ENCODE measurements at regions not wholly inside any gene's neighbourhood (a gene's known extent, or its start where the extent isn't known, plus 50 kb on each side); places are given as distances from the start of the nearest gene placed in this dataset.

GRCh38 chr17:36731811-36732210 lies 130.4 kb downstream of the MRM1 start:
- H3K4me3 ChIP-seq (ENCODE audit: low read length): no peak overlapping the region
- H3K79me2 ChIP-seq (ENCODE audit: control insufficient read depth, low read length): no peaks in the 10 kb centered on the region
- peaks cover 7% of the 10 kb centered on the region for H3K4me1 ChIP-seq (ENCODE audit: control insufficient read depth, low read length)
- H3K27me3 ChIP-seq (ENCODE audit: control insufficient read depth, low read length): peaks cover 24% of the 10 kb centered on the region
- no peak for TF ChIP-seq EZH2phosphoT487 (IDR thresholded peaks at IDR 0.05; ENCODE audit: borderline replicate concordance, low read length)
- TF ChIP-seq, protein P1, sequence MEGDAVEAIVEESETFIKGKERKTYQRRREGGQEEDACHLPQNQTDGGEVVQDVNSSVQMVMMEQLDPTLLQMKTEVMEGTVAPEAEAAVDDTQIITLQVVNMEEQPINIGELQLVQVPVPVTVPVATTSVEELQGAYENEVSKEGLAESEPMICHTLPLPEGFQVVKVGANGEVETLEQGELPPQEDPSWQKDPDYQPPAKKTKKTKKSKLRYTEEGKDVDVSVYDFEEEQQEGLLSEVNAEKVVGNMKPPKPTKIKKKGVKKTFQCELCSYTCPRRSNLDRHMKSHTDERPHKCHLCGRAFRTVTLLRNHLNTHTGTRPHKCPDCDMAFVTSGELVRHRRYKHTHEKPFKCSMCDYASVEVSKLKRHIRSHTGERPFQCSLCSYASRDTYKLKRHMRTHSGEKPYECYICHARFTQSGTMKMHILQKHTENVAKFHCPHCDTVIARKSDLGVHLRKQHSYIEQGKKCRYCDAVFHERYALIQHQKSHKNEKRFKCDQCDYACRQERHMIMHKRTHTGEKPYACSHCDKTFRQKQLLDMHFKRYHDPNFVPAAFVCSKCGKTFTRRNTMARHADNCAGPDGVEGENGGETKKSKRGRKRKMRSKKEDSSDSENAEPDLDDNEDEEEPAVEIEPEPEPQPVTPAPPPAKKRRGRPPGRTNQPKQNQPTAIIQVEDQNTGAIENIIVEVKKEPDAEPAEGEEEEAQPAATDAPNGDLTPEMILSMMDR (IDR thresholded peaks at IDR 0.05; ENCODE audit: low read depth, low read length, poor library complexity, severe bottlenecking): no peak
- no peaks in the 10 kb centered on the region for H3F3A ChIP-seq (ENCODE audit: control insufficient read depth, insufficient read depth)
- H3K27ac ChIP-seq (ENCODE audit: low read depth, low read length): no peak overlapping the region
- H3K36me3 ChIP-seq (ENCODE audit: control insufficient read depth, low read length): no peaks in the 10 kb centered on the region
- H3K9me3 ChIP-seq (ENCODE audit: control insufficient read depth, insufficient read depth, low read length): no peaks in the 10 kb centered on the region
- no peaks in the 10 kb centered on the region for H4K20me1 ChIP-seq (ENCODE audit: control insufficient read depth, insufficient read depth, low read depth, low read length)
- no peak overlapping the region for H3K4me2 ChIP-seq (ENCODE audit: low read length)
- H3K9me2 ChIP-seq (replicated peaks; ENCODE audit: control insufficient read depth, low read length): no peaks in the 10 kb centered on the region

GRCh38 chr17:36732351-36732750 lies 131.0 kb downstream of the MRM1 start:
- peaks cover 7% of the 10 kb centered on the region for H3K4me1 ChIP-seq (ENCODE audit: control insufficient read depth, low read length)
- no peaks in the 10 kb centered on the region for H4K20me1 ChIP-seq (ENCODE audit: control insufficient read depth, insufficient read depth, low read depth, low read length)
- peaks cover 21% of the 10 kb centered on the region for H3K27me3 ChIP-seq (ENCODE audit: control insufficient read depth, low read length)
- H3K9me2 ChIP-seq (replicated peaks; ENCODE audit: control insufficient read depth, low read length): no peaks in the 10 kb centered on the region
- no peak overlapping the region for H3K27ac ChIP-seq (ENCODE audit: low read depth, low read length)
- TF ChIP-seq EZH2phosphoT487 (IDR thresholded peaks at IDR 0.05; ENCODE audit: borderline replicate concordance, low read length): no peak
- TF ChIP-seq, protein P1 (IDR thresholded peaks at IDR 0.05; ENCODE audit: low read depth, low read length, poor library complexity, severe bottlenecking): no peak
- H3K4me2 ChIP-seq (ENCODE audit: low read length): no peak overlapping the region
- H3K4me3 ChIP-seq (ENCODE audit: low read length): no peak overlapping the region
- no peaks in the 10 kb centered on the region for H3F3A ChIP-seq (ENCODE audit: control insufficient read depth, insufficient read depth)
- no peaks in the 10 kb centered on the region for H3K36me3 ChIP-seq (ENCODE audit: control insufficient read depth, low read length)
- no peaks in the 10 kb centered on the region for H3K9me3 ChIP-seq (ENCODE audit: control insufficient read depth, insufficient read depth, low read length)
- no peaks in the 10 kb centered on the region for H3K79me2 ChIP-seq (ENCODE audit: control insufficient read depth, low read length)

DNA sequence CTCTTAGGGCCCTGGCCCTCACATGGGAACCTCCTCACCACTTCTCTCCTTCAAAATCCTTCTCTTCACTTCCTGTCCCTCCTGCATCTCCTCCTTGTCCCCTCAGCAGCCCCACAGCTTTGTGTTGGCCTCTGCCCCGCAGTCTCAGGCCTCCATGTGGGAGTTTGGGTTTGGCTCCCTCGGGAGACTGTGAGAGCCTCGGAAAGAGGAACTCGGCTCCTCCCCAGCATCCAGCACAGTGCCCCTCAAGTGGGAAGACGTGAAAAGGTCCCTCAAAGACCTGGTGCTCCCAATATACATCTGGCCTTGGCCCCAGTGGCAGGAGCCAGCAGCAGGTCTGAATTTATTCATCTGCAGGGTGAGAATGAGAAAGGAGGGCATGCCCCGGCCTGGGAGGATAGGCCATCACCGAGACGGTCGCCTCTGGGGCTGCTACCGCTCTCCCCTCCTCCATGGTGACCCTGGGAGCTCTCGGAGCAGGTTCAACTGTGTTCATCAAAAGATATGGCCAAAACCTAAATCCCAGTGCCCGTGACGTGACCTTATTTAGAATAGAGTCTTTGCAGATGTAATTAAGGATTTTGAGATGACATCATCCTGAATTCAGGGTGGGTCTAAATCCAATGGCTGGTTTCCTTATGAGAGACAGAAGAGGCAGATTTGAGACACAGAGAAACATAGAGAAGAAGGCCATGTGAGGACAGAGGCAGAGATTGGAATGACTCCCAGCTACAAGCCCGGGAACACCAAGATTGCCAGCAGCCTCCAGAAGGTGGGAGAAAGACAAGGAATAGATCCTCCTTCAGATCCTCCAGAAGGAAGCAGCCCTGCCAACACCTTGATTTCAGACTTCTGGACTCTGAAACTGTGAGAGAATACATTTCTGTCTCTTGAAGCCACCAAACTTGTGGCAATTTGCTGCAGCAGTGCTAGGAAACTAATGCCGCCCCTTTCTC lies 135.1 kb downstream of the MRM1 start:
- Histone ChIP-seq H3K4me1 (ENCODE audit: control insufficient read depth, low read length) (0 out of 2 replicates have a peak, but pooled peaks cover 3% of the 10 kb centered on the region), H3K9me2 (replicated peaks; ENCODE audit: control insufficient read depth, low read length) (no peaks in the 10 kb centered on the region), H3K36me3 (ENCODE audit: control insufficient read depth, low read length) (no peaks in the 10 kb centered on the region), H3K4me2 (ENCODE audit: low read length) (no peak overlapping the region), H3K27me3 (ENCODE audit: control insufficient read depth, low read length) (peaks cover 10% of the 10 kb centered on the region; the same call in 1 of the 2 replicates), H3K27ac (ENCODE audit: low read depth, low read length) (no peak overlapping the region), H4K20me1 (ENCODE audit: control insufficient read depth, insufficient read depth, low read depth, low read length) (no peaks in the 10 kb centered on the region), H3F3A (ENCODE audit: control insufficient read depth, insufficient read depth) (no peaks in the 10 kb centered on the region), H3K79me2 (ENCODE audit: control insufficient read depth, low read length) (no peaks in the 10 kb centered on the region), H3K4me3 (ENCODE audit: low read length) (no peak overlapping the region), H3K9me3 (ENCODE audit: control insufficient read depth, insufficient read depth, low read length) (no peaks in the 10 kb centered on the region)
- TF ChIP-seq EZH2phosphoT487 (IDR thresholded peaks at IDR 0.05; ENCODE audit: borderline replicate concordance, low read length): no peak
- TF ChIP-seq, protein P1 (IDR thresholded peaks at IDR 0.05; ENCODE audit: low read depth, low read length, poor library complexity, severe bottlenecking): no peak
